RWPE1 (cell line): ENCODE measurements at regions not wholly inside any gene's neighbourhood (a gene's known extent, or its start where the extent isn't known, plus 50 kb on each side); places are given as distances from the start of the nearest gene placed in this dataset.

Experiments used
- CTCF ChIA-PET: fragments of 350-600 bp; sonication (Branson Sonifier 250); formaldehyde crosslinking; extraction: SDS; loops from one replicate; lab custom pipeline; 2021; lab: Yijun Ruan, JAX
- POLR2A ChIA-PET: fragments of 400-600 bp; formaldehyde crosslinking; extraction: SDS; loops from one replicate; lab custom pipeline; 2020; ENCODE audit warnings: antibody characterized with exemption; ENCODE audit not compliant: low non-redundant PET; lab: Yijun Ruan, JAX
- DNase-seq: peaks from one replicate; pipeline ENCODE4 v3.0.0; 2012; ENCODE audit warnings: low spot score
- H3K27ac ChIP-seq: fragments of 450-650 bp; 2 replicates; pipeline ENCODE4 v1.5.1; 2017
- CTCF ChIP-seq: fragments of 450-650 bp; conservative IDR thresholded peaks from 2 replicates; pipeline ENCODE4 v1.5.1; 2017; ENCODE audit warnings: low read depth, mild to moderate bottlenecking

DNA sequence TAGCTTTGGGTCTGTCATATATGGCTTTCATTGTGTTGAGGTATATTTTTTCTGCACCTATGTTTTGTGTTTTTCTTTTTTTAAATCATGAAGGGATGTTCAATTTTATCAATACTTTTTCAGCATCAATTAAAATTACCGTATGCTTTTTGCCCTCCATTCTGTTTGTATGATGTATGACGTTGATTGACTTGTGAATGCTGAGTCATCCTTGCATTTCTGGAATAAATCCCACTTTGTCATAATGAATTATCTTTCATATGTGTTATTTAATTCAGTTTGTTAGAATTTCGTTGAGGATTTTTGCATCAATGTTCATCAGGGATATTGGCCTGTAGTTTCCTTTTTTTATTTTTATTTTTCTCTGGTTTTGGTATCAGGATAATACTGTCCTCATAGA is 790.9 kb downstream of the TMEM182 start:
- TF ChIP-seq CTCF: no peak
- ChIA-PET POLR2A (no interaction called here), CTCF (no interaction called here)

DNA sequence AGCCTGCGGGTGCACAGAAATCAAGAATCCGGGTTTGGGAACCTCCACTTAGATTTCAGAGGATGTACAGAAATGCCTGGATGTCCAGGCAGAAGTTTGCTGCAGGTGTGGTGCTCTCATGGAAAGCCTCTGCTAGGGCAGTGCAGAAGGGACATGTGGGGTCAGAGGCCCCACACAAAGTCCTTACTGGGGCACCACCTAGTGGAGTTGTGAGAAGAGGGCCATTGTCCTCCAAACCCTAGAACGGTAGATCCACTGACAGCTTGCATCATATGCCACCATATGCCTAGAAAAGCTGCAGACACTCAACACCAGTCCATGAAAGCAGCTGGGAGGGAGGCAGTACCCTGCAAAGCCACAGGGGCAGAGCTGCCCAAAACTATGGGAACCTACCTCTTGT is 833.0 kb downstream of the TMEM182 start:
- CTCF ChIA-PET: no interaction called here
- TF ChIP-seq CTCF: no peak
- DNase-seq: no peak
- POLR2A ChIA-PET: no interaction called here
- H3K27ac ChIP-seq: no peak overlapping the region

More for the DNA sequence above, 790.9 kb downstream of the TMEM182 start:
- no peak for DNase-seq
- H3K27ac ChIP-seq: no peak overlapping the region

DNA sequence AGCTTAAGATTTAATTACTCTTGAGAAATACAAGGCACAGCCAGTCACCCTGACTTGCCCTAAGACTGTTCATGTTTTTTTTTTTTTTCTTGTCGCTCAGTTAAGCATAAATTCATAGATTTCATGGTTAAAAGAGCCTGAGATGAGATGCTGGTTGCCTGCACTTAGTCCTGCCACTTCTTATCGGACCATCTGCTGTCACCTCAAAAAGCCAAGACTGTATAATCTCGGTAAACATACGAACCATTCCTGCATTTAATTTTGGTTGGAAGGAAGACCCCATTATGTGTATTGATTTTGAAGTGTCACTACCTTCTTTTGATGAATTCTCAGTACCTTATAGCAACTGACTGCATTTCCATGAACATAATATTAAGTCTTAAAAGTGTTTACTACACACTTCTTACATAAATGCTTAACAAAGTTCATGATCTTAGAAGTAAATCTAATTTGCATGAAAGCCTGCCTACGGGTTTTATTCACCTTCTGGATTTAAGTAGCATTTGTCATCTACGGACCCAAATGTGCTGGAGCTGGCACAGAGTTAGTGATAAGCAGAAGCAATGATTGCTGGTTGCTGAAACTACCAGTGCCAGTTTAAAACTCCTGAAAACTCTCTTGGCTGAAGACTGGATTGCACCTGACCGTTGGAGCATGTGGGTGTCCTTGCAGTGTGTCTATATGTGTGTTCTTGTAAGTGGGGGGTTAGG is 843.4 kb downstream of the TMEM182 start:
- no peak overlapping the region for H3K27ac ChIP-seq
- DNase-seq: no peak
- CTCF ChIA-PET: interaction anchor here (0.6 kb wide), 1 partner anchor 50 kb away, joined by 4 read pairs; no protein-coding TSS in a partner anchor
- no peak for TF ChIP-seq CTCF
- POLR2A ChIA-PET: no interaction called here

DNA sequence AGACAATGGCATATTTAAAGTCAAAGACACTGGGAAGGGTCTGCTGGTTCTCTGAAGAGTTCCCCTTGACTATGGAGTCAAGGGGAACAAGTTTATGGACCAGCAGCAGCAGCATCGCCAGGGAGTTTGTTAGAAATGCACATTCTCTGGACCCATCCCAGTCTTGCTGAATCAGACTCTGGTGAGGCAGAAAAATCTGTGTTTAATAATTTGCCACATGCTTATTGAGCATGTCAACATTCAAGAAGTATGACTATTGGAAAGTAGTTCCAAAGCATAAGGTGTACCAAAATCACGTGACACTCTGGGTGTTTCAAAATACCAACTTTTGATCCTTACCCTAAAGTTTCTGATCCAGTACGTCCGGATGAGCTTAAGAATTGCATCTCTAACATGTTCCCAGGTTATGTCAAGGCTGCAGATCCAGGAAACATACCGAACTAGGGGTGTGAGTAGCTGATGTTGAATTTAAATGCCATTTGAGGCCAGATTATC is 853.8 kb downstream of the TMEM182 start:
- TF ChIP-seq CTCF: no peak
- ChIA-PET POLR2A (no interaction called here), CTCF (interaction anchor here (0.6 kb wide), 1 partner anchor 232 kb away, joined by 4 read pairs; no protein-coding TSS in a partner anchor)
- no peak overlapping the region for H3K27ac ChIP-seq
- DNase-seq: no peak

GRCh38 chr2:103616891-103617290 is 855.1 kb downstream of the TMEM182 start:
- DNase-seq: no peak
- ChIA-PET POLR2A (no interaction called here), CTCF (no interaction called here)
- no peak for TF ChIP-seq CTCF
- H3K27ac ChIP-seq: no peak overlapping the region

DNA sequence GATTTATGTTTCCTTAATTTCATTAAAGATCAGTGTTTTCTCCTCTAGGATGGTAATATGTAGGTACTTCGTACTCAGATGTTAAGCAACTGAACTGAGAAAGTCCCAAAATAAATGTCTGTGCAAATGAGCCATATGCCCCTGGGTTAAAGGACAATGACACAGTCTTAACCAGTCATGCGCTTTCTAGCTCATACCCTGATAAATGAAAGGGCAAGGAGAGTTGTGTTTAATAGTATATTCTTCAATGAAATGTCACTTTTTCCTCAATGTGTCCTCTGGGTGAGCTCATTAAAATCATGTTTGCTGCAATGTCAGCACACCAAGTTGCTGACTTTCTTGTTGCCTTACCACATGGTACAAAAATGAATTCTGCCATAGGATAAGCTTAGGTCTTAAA is 856.3 kb downstream of the TMEM182 start:
- ChIA-PET POLR2A (no interaction called here), CTCF (no interaction called here)
- no peak overlapping the region for H3K27ac ChIP-seq
- no peak for TF ChIP-seq CTCF
- DNase-seq: no peak
